SK-N-SH treated with all-trans-retinoic acid at 6 μM for 48 hours (cell line): ENCODE measurements at regions not wholly inside any gene's neighbourhood (a gene's known extent, or its start where the extent isn't known, plus 50 kb on each side); places are given as distances from the start of the nearest gene placed in this dataset.

Experiments used
- TOX ChIP-seq: fragments of 250-450 bp; sonication (Bioruptor Pico); IDR thresholded peaks from 2 replicates; pipeline ENCODE4 v1.8.0; 2021; ENCODE audit warnings: mild to moderate bottlenecking, moderate library complexity, borderline replicate concordance
- ZNF565 ChIP-seq: fragments of 450-650 bp; formaldehyde crosslinking; conservative IDR thresholded peaks from 2 replicates; pipeline ENCODE4 v1.5.0; 2020; ENCODE audit warnings: low read depth, mild to moderate bottlenecking, moderate library complexity

- TF ChIP-seq TOX (CRISPR knock-in tag) (no peak), ZNF565 (no peak)
Observed at GRCh38 chr14:82896476-82896875, 1362.8 kb upstream of the SEL1L start.
